ENCODE measurements at regions not wholly inside any gene's neighbourhood (a gene's known extent, or its start where the extent isn't known, plus 50 kb on each side); places are given as distances from the start of the nearest gene placed in this dataset.

DNA sequence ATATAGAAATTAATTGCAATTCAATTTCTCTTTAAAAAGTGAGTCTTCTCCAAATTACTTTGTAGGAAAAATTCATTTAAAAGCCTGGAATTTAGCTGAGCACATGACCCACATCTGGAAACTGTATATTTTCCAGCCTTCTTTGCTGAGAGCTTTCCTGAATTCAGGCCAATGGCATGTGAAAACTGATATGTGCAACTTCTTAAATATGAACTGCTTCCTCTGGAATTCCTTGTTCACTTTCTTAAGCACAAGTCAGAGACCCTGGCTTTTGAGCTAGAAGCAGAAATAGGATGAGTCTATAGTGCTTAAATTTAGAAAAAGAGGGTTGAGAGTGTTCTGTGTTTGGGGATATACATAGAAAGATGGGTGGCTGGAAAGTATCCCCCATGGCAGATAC lies 365.1 kb upstream of the MTPN start:
- no peak for DNase-seq

DNA sequence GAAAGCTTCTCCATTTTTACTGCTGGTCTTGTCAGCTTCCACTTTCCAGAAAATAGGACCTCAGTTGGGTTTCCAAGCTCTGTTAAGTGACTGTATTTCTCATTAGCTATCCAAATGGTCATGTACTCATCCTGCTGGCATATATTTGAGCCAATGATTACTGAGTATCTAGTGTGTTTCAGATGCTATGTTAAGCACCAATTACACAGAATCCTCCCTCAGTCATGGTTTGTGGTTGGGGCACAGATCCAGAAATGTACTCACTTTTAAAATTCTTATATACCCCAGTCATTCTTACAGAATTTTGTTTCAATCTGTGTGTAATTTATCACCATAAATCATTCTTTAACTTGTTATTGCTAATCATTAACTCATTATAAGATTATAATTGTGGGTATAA lies 362.3 kb upstream of the MTPN start:
- no peaks in the 10 kb centered on the region for H3K4me1 Mint-ChIP-seq (ENCODE audit: low read depth, unreplicated experiment)
- H3K27me3 Mint-ChIP-seq (ENCODE audit: unreplicated experiment), result no peaks in the 10 kb centered on the region
- no peaks in the 10 kb centered on the region for H3K36me3 Mint-ChIP-seq (ENCODE audit: unreplicated experiment)
- no peaks in the 10 kb centered on the region for H3K9me3 Mint-ChIP-seq (ENCODE audit: unreplicated experiment)
- TF ChIP-seq, protein P1, sequence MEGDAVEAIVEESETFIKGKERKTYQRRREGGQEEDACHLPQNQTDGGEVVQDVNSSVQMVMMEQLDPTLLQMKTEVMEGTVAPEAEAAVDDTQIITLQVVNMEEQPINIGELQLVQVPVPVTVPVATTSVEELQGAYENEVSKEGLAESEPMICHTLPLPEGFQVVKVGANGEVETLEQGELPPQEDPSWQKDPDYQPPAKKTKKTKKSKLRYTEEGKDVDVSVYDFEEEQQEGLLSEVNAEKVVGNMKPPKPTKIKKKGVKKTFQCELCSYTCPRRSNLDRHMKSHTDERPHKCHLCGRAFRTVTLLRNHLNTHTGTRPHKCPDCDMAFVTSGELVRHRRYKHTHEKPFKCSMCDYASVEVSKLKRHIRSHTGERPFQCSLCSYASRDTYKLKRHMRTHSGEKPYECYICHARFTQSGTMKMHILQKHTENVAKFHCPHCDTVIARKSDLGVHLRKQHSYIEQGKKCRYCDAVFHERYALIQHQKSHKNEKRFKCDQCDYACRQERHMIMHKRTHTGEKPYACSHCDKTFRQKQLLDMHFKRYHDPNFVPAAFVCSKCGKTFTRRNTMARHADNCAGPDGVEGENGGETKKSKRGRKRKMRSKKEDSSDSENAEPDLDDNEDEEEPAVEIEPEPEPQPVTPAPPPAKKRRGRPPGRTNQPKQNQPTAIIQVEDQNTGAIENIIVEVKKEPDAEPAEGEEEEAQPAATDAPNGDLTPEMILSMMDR (IDR thresholded peaks at IDR 0.05; ENCODE audit: partially characterized antibody, unreplicated experiment), result no peak
- H3K27ac Mint-ChIP-seq (ENCODE audit: unreplicated experiment), result no peak overlapping the region
- no peak for DNase-seq
- H3K4me3 Mint-ChIP-seq (ENCODE audit: unreplicated experiment), result no peak overlapping the region

More for the DNA sequence above, 365.1 kb upstream of the MTPN start:
- Mint-ChIP-seq H3K9me3 (ENCODE audit: unreplicated experiment) (no peaks in the 10 kb centered on the region), H3K4me1 (ENCODE audit: low read depth, unreplicated experiment) (no peaks in the 10 kb centered on the region), H3K36me3 (ENCODE audit: unreplicated experiment) (no peaks in the 10 kb centered on the region), H3K27ac (ENCODE audit: unreplicated experiment) (no peak overlapping the region), H3K27me3 (ENCODE audit: unreplicated experiment) (no peaks in the 10 kb centered on the region), H3K4me3 (ENCODE audit: unreplicated experiment) (no peak overlapping the region)
- TF ChIP-seq, protein P1 (IDR thresholded peaks at IDR 0.05; ENCODE audit: partially characterized antibody, unreplicated experiment), result no peak

DNA sequence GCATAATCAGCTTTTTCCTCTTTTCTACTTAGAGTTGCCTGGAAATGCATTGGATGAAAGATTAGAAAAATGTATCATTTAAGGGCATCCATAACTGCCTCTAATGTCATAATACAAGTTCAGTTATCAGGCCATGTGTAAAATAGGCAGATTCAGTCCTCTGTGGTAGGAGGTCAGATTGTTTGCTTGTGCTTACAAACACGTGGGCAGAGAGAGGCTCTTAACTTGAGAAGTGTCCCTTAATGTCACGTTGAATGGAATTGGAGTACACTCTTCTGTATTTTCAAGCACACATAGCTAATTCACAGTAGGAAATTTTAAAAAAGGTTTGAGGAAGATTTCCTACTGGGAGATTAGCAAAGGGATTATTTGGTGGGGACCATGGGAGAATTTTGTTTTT lies 359.8 kb upstream of the MTPN start:
- no peak overlapping the region for H3K4me3 Mint-ChIP-seq (ENCODE audit: unreplicated experiment)
- peaks cover 1% of the 10 kb centered on the region for H3K4me1 Mint-ChIP-seq (ENCODE audit: low read depth, unreplicated experiment)

DNA sequence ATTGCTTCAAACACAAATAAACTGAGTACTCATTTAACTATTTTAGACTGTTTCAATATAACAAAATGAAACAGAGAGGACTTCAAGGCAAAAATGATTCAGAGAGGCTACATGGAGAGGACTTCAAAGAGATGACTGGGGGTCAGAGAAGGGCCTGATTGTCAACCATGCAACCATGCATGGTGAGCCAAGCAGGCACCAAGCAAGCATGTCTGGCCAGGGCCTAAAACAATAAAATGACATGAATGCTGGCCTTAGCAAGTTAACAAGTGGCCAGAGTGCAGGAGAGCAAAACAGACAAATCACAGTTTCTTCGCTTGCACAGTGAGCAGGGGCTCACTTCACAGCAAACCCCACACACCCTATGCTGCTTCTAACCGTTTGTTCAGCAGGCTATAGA lies 356.5 kb upstream of the MTPN start:
- Mint-ChIP-seq H3K4me1 (ENCODE audit: low read depth, unreplicated experiment) (peaks cover 9% of the 10 kb centered on the region), H3K4me3 (ENCODE audit: unreplicated experiment) (no peak overlapping the region), H3K27me3 (ENCODE audit: unreplicated experiment) (no peaks in the 10 kb centered on the region), H3K36me3 (ENCODE audit: unreplicated experiment) (no peaks in the 10 kb centered on the region), H3K9me3 (ENCODE audit: unreplicated experiment) (no peaks in the 10 kb centered on the region), H3K27ac (ENCODE audit: unreplicated experiment) (no peak overlapping the region)
- DNase-seq, result no peak
- TF ChIP-seq, protein P1 (IDR thresholded peaks at IDR 0.05; ENCODE audit: partially characterized antibody, unreplicated experiment), result no peak

More for the DNA sequence above, 359.8 kb upstream of the MTPN start:
- no peak for DNase-seq
- Mint-ChIP-seq H3K36me3 (ENCODE audit: unreplicated experiment) (no peaks in the 10 kb centered on the region), H3K27me3 (ENCODE audit: unreplicated experiment) (no peaks in the 10 kb centered on the region), H3K27ac (ENCODE audit: unreplicated experiment) (no peak overlapping the region), H3K9me3 (ENCODE audit: unreplicated experiment) (no peaks in the 10 kb centered on the region)
- TF ChIP-seq, protein P1 (IDR thresholded peaks at IDR 0.05; ENCODE audit: partially characterized antibody, unreplicated experiment), result no peak

DNA sequence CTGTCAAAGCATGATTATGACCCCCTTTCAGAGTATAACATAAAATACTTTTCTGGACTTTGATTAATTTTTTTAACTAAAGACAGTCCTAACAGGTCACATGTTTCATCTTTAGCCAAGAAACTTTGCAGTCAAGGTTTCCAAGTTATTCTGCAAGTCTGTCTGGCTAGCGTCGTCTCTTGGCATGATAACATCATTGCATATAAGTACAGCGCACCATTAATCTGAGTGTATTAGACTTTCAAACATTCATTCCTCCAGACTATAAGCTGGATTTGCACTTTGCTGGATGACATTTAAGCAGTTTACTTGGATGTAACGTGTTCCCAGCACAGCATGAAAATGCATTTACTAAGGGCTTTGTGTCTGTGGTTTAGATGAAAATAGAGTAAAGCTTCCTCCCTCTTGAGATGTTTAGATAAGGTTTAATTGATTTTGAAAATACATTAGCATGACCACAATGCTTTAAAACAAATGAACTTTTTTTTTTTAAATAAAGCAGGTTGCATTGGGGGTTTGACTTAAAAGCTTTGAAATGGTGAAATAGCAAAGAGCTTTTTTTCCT lies 349.0 kb upstream of the MTPN start:
- Mint-ChIP-seq H3K9me3 (ENCODE audit: unreplicated experiment) (peaks cover 4% of the 10 kb centered on the region), H3K27me3 (ENCODE audit: unreplicated experiment) (no peaks in the 10 kb centered on the region), H3K4me3 (ENCODE audit: unreplicated experiment) (no peak overlapping the region), H3K27ac (ENCODE audit: unreplicated experiment) (no peak overlapping the region), H3K4me1 (ENCODE audit: low read depth, unreplicated experiment) (peaks cover 36% of the 10 kb centered on the region), H3K36me3 (ENCODE audit: unreplicated experiment) (no peaks in the 10 kb centered on the region)
- no peak for DNase-seq
- TF ChIP-seq, protein P1 (IDR thresholded peaks at IDR 0.05; ENCODE audit: partially characterized antibody, unreplicated experiment), result no peak

All from glutamatergic neuron (in vitro differentiated cells).